Upper lobe of right lung (tissue), 1 donor: ENCODE measurements at regions not wholly inside any gene's neighbourhood (a gene's known extent, or its start where the extent isn't known, plus 50 kb on each side); places are given as distances from the start of the nearest gene placed in this dataset.

Experiments
- ATAC-seq: fragments of 200-7000 bp; cut with Tn5 transposase; one replicate; pipeline ENCODE4 v1.9.1; 2020; ENCODE audit warnings: mild to moderate bottlenecking, moderate library complexity
- DNase-seq: peaks from one replicate; pipeline ENCODE4 v3.0.0-alpha.2; 2020
- H3K27ac ChIP-seq: fragments of 200-600 bp; one replicate; pipeline ENCODE4 v1.8.0; 2022
- H3K27me3 ChIP-seq: fragments of 200-600 bp; one replicate; pipeline ENCODE4 v1.8.0; 2022; ENCODE audit warnings: mild to moderate bottlenecking
- H3K36me3 ChIP-seq: fragments of 200-600 bp; one replicate; pipeline ENCODE4 v1.8.0; 2022
- H3K4me1 ChIP-seq: fragments of 200-600 bp; one replicate; pipeline ENCODE4 v1.8.0; 2022
- H3K4me3 ChIP-seq: fragments of 200-600 bp; one replicate; pipeline ENCODE4 v1.8.0; 2022; ENCODE audit warnings: mild to moderate bottlenecking
- H3K9me3 ChIP-seq: fragments of 200-600 bp; one replicate; pipeline ENCODE4 v1.8.0; 2022
- intact Hi-C: fragments of 100-400 bp; cut with DNase I; formaldehyde crosslinking; loops from one replicate; pipeline ENCODE4 v1.11.0; 2022
- TF ChIP-seq, protein P1 (sequence below): fragments of 200-600 bp; IDR thresholded peaks from one replicate; pipeline ENCODE4 v1.8.0; 2022; ENCODE audit warnings: antibody characterized with exemption
- donor health status: DM: no; HTN: yes; CAD: no; lungs with severe emphysema.

DNA sequence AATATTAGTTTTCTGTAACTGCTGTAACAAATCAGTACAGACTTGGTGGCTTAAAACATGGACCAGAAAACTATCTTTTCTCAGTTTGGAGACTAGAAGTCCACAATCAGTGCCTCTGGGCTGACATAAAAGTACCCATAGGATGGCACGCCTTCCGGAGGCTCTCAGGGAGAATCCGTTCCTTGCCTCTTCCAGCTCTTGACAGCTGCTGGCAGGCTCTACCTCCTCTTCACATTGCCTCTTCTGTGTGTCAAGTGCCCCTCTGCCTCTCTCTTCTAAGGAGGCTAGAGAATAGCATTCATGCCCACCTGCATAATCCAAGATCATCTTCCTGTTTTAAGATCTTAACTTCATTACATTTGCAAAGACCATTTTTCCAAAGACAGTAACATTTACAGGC lies 1194.2 kb downstream of the EFNB2 start:
- no peak for DNase-seq
- intact Hi-C loops = no loop called here
- TF ChIP-seq, protein P1, sequence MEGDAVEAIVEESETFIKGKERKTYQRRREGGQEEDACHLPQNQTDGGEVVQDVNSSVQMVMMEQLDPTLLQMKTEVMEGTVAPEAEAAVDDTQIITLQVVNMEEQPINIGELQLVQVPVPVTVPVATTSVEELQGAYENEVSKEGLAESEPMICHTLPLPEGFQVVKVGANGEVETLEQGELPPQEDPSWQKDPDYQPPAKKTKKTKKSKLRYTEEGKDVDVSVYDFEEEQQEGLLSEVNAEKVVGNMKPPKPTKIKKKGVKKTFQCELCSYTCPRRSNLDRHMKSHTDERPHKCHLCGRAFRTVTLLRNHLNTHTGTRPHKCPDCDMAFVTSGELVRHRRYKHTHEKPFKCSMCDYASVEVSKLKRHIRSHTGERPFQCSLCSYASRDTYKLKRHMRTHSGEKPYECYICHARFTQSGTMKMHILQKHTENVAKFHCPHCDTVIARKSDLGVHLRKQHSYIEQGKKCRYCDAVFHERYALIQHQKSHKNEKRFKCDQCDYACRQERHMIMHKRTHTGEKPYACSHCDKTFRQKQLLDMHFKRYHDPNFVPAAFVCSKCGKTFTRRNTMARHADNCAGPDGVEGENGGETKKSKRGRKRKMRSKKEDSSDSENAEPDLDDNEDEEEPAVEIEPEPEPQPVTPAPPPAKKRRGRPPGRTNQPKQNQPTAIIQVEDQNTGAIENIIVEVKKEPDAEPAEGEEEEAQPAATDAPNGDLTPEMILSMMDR = no peak

DNA sequence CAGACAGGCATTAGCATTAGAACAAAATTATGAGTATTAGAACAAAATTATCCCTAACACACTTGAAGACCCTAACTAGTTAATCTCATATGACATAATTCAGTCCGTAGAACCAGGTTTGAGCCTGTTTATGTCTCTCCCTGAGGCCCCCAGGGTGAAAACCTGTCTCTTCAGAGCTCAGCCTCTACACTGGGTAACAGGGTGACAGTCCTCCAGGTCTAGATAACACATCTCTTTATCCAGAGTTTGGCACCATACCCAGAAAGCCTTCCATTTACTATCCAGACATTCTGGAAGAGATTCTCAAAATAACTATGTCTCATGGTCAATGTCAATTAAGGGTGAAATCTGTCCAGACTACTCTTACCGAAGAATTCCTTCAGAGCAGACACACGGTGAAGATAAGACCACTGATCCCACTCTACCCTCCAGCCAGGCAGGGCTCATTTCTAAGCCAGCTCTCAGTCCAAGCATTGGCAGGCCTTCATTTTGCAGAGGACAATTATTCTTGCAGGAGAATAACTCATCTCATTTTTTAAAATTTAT lies 1195.3 kb downstream of the EFNB2 start:
- no peak for ATAC-seq
- H3K4me1 ChIP-seq = no peaks in the 10 kb centered on the region
- intact Hi-C loops = no loop called here

More for the DNA sequence above, 1194.2 kb downstream of the EFNB2 start:
- H3K9me3 ChIP-seq = no peaks in the 10 kb centered on the region
- no peak for ATAC-seq
- H3K27me3 ChIP-seq = no peaks in the 10 kb centered on the region
- no peak overlapping the region for H3K27ac ChIP-seq
- no peak overlapping the region for H3K4me3 ChIP-seq
- no peaks in the 10 kb centered on the region for H3K4me1 ChIP-seq
- H3K36me3 ChIP-seq = no peaks in the 10 kb centered on the region

DNA sequence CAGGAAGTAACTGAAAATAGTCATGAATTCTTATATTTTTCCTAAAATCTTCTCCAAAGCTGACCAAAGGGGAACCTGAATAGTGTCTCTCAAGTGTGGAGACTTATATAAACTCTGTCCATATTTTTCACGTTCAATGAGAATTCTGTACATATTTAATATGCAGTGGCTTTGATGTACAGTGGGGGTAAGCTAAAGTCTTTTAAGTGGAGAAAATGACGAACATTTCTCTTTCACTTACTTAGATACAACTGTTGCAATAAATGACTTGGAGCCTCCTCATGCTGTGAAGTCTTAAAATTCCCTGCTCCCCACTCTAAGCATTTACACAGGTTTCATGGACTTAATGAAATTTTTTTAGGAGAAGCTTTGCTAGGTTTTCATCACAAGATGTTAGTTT lies 1196.7 kb downstream of the EFNB2 start:
- no peaks in the 10 kb centered on the region for H3K4me1 ChIP-seq

More for the DNA sequence above, 1195.3 kb downstream of the EFNB2 start:
- Histone ChIP-seq H3K27ac (no peak overlapping the region), H3K27me3 (no peaks in the 10 kb centered on the region), H3K36me3 (no peaks in the 10 kb centered on the region), H3K9me3 (no peaks in the 10 kb centered on the region), H3K4me3 (no peak overlapping the region)
- no peak for DNase-seq
- TF ChIP-seq, protein P1 = no peak

DNA sequence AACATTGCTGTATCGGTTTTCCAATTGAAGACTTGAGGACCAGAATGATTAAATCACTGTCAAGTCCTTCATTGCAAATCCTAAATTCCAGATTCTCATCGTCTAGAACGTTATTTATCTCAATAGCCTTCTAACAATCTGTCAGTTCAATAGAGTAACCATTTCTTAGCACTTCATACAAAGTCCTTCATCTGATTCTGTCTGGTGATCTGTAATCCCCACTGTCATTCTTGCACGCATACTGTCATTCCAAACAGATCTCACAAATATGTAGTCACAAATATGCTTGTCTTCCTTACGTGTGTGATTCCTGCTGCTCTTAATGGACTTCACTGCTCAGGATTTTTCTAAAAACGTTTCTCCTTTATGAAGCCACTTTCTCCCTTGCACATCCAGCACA lies 1197.5 kb downstream of the EFNB2 start:
- Histone ChIP-seq H3K36me3 (no peaks in the 10 kb centered on the region), H3K27ac (no peak overlapping the region), H3K4me1 (no peaks in the 10 kb centered on the region), H3K4me3 (no peak overlapping the region), H3K9me3 (no peaks in the 10 kb centered on the region), H3K27me3 (no peaks in the 10 kb centered on the region)
- ATAC-seq (no peak), DNase-seq (no peak)
- TF ChIP-seq, protein P1 = no peak
- intact Hi-C loops = no loop called here

More for the DNA sequence above, 1196.7 kb downstream of the EFNB2 start:
- Histone ChIP-seq H3K9me3 (no peaks in the 10 kb centered on the region), H3K4me3 (no peak overlapping the region), H3K27ac (no peak overlapping the region), H3K36me3 (no peaks in the 10 kb centered on the region), H3K27me3 (no peaks in the 10 kb centered on the region)
- TF ChIP-seq, protein P1 = no peak
- ATAC-seq (no peak), DNase-seq (no peak)
- intact Hi-C loops = no loop called here

DNA sequence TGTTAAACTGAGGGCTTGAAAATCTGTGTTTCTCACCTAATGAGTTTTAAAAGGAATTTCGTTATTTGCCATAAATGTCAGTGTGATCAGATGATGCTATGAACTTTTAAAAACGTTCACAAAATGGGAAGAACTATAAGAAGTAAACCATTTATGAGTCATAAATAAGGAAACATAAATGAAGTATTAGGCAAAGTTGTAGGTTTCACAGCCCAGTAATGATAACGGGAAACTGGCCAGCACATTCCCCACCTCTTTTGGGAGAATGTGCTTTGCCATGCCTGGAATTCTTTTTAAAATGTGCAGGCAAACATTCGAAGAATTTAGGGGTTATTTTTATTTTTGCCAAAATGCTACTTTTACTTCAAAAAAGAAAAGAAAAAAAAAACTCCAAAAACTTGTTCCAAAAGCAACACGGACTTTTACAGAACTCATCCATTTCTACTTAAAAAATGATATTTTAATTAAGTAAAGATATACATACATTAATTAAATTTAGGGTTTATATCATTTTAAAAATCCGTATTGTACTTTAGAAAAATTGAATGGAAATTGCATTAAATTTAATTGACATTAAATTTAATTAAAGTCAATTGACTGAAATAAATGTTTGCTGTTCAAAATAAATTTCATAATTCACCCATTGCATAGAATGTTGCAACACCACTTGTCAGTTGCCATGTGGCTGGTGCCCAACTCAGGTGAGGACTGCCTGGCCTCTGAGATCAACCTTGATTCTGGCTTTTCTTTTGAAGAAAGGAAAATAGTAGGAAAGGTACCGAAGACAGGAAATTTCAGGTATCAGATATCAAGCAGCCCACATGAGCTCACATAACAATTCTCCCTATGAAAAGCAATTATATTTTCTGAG lies 1198.5 kb downstream of the EFNB2 start:
- TF ChIP-seq, protein P1 = no peak
- no peaks in the 10 kb centered on the region for H3K9me3 ChIP-seq
- DNase-seq = no peak
- ATAC-seq = no peak
- no peaks in the 10 kb centered on the region for H3K4me1 ChIP-seq
- no peaks in the 10 kb centered on the region for H3K36me3 ChIP-seq
- no peak overlapping the region for H3K4me3 ChIP-seq
- intact Hi-C loops = no loop called here
- H3K27ac ChIP-seq = no peak overlapping the region
- H3K27me3 ChIP-seq = no peaks in the 10 kb centered on the region
